ENCODE measurements at regions not wholly inside any gene's neighbourhood (a gene's known extent, or its start where the extent isn't known, plus 50 kb on each side); places are given as distances from the start of the nearest gene placed in this dataset.

GRCh38 chr1:209231476-209232156, 351.9 kb upstream of the CAMK1G start:
- TF ChIP-seq KLF1 (tag by site-specific recombination; IDR thresholded peaks at IDR 0.05) (no peak), ZBTB10 (tag by site-specific recombination; IDR thresholded peaks at IDR 0.05) (no peak), ZNF324 (tag by site-specific recombination; IDR thresholded peaks at IDR 0.05) (no peak), SP2 (tag by site-specific recombination; IDR thresholded peaks at IDR 0.05) (no peak)
- TF ChIP-seq, protein P1, sequence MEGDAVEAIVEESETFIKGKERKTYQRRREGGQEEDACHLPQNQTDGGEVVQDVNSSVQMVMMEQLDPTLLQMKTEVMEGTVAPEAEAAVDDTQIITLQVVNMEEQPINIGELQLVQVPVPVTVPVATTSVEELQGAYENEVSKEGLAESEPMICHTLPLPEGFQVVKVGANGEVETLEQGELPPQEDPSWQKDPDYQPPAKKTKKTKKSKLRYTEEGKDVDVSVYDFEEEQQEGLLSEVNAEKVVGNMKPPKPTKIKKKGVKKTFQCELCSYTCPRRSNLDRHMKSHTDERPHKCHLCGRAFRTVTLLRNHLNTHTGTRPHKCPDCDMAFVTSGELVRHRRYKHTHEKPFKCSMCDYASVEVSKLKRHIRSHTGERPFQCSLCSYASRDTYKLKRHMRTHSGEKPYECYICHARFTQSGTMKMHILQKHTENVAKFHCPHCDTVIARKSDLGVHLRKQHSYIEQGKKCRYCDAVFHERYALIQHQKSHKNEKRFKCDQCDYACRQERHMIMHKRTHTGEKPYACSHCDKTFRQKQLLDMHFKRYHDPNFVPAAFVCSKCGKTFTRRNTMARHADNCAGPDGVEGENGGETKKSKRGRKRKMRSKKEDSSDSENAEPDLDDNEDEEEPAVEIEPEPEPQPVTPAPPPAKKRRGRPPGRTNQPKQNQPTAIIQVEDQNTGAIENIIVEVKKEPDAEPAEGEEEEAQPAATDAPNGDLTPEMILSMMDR (tag by site-specific recombination; IDR thresholded peaks at IDR 0.05): no peak
- TF ChIP-seq, protein P2, sequence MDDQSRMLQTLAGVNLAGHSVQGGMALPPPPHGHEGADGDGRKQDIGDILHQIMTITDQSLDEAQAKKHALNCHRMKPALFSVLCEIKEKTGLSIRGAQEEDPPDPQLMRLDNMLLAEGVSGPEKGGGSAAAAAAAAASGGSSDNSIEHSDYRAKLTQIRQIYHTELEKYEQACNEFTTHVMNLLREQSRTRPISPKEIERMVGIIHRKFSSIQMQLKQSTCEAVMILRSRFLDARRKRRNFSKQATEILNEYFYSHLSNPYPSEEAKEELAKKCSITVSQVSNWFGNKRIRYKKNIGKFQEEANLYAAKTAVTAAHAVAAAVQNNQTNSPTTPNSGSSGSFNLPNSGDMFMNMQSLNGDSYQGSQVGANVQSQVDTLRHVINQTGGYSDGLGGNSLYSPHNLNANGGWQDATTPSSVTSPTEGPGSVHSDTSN (CRISPR knock-in tag; IDR thresholded peaks at IDR 0.05): no peak
